Heart right ventricle (tissue), 16 donors: ENCODE measurements at regions not wholly inside any gene's neighbourhood (a gene's known extent, or its start where the extent isn't known, plus 50 kb on each side); places are given as distances from the start of the nearest gene placed in this dataset.

Experiments used
- ATAC-seq, 8 donors: fragments of 200-7000 bp; cut with Tn5 transposase; one replicate each; pipeline ENCODE4 v1.9.1; 2020; ENCODE audit warnings: mild to moderate bottlenecking in 8 of 8, moderate library complexity in 8 of 8, moderate number of reproducible peaks in 1 of 8
- DNase-seq, 2 donors: peaks; one replicate each; pipeline ENCODE4 v3.0.0-alpha.2; 2020
- H3K27ac ChIP-seq, 10 donors: fragments of 200-600 bp; sonication (generic) in 2 of 10; one replicate each; pipeline versions ENCODE4 v1.5.0 to v1.8.0; 2020 to 2022; ENCODE audit warnings: mild to moderate bottlenecking in 3 of 10
- H3K27me3 ChIP-seq, 7 donors: fragments of 200-600 bp; one replicate each; pipeline ENCODE4 v1.8.0; 2021 to 2022; ENCODE audit warnings: mild to moderate bottlenecking in 2 of 7
- H3K36me3 ChIP-seq, 9 donors: fragments of 200-600 bp; sonication (generic) in 1 of 9; one replicate each; pipeline versions ENCODE4 v1.5.0 to v1.8.0; 2020 to 2022; ENCODE audit warnings: mild to moderate bottlenecking in 2 of 9
- H3K4me1 ChIP-seq, 9 donors: fragments of 200-600 bp; sonication (generic) in 1 of 9; one replicate each; pipeline versions ENCODE4 v1.5.0 to v1.8.0; 2020 to 2022; ENCODE audit warnings: mild to moderate bottlenecking in 4 of 9
- H3K4me3 ChIP-seq, 10 donors: fragments of 200-600 bp; sonication (generic) in 2 of 10; one replicate each; pipeline versions ENCODE4 v1.5.0 to v1.8.0; 2020 to 2022; ENCODE audit warnings: mild to moderate bottlenecking in 7 of 10, moderate library complexity in 2 of 10
- H3K9me3 ChIP-seq, 11 donors: fragments of 200-600 bp in 10 of 11; sonication (generic) in 2 of 11; one replicate each; pipeline versions ENCODE4 v1.5.0 to v1.8.0; 2013 to 2022; ENCODE audit warnings: mild to moderate bottlenecking in 2 of 11, control low read depth in 1 of 11, moderate library complexity in 1 of 11
- WGBS, 2 donors: extraction: QIAGEN DNeasy Blood & Tissue Kit; methylation state at CpG; one replicate each; pipeline ENCODE4 v1.1.7; 2013; ENCODE audit warnings: inconsistent platforms in 1 of 2; 5-methylcytosine and 5-hydroxymethylcytosine counted together
- intact Hi-C, 10 donors: fragments of 100-400 bp; cut with DNase I; formaldehyde crosslinking; loops; one replicate each; pipeline versions ENCODE4 v1.11.1 to v1.14.2; 2022
- TF ChIP-seq, protein P1 (sequence below), 9 donors: fragments of 200-600 bp; sonication (generic) in 2 of 9; IDR thresholded peaks; one replicate each; pipeline versions ENCODE4 v1.5.0 to v1.8.0; 2021 to 2022; ENCODE audit warnings: antibody characterized with exemption in 9 of 9, mild to moderate bottlenecking in 5 of 9, moderate library complexity in 1 of 9
- donor health status: Arrhythmogenic right ventricular cardiomyopathy.
- donor health status: ischemic (EF 13 %, LVEDD 7.1; RV severe dilation, severe dysfunction).
- donor health status: healthy with polysubstance abuse.
- donor health status: DM: no; HTN: yes; CAD: no.
- donor health status: DM: no; HTN: no; CAD: no.
- donor health status: ischemic (EF 25% LVEDD 6.9; RV normal size, moderate dysfunction).
- donor health status: ischemic (EF 25% LVEDD 5.7; RV mildly dilated, moderate dysfunction).
- donor health status: healthy.
- donor health status: DM: yes; HTN: yes; CAD: no.
- donor health status: Ischemic cardiomyopathy.
- donor health status: ischemic (EF 35%, LVEDD 5.7; RV mildly dilated, moderate dysfunction).
- donor health status: nonischemic (EF 11% LVEDD 7.7; RV severe dilation, severe dysfunction).
- donor health status: DM: yes; HTN: yes; CAD: no.
- donor health status: PGD.
- donor health status: ischemic (EF 29% LVEDD 5.4; RV normal size, mild dysfunction).
- donor health status: nonischemic (EF 23%, LVEDD 6.1; RV moderate dilation, normal function).

GRCh38 chr9:89548071-89548638, 50.2 kb upstream of the SEMA4D start:
- intact Hi-C loops, result loop anchor here in 8 of 10 donors (2.0 to 10.0 kb wide), 9 partner anchors 103 to 231 kb away; partner anchors contain the start of gene SECISBP2 (in 3 of the 8)
- Histone ChIP-seq H3K36me3 (no peaks in the 10 kb centered on the region), H3K4me3 (no peak overlapping the region), H3K4me1 (peaks cover 0 to 22% (median 0%) of the 10 kb centered on the region in 9 donors), H3K9me3 (peaks cover 0 to 27% (median 6%) of the 10 kb centered on the region in 11 donors), H3K27ac (no peak overlapping the region), H3K27me3 (no peaks in the 10 kb centered on the region)
- TF ChIP-seq, protein P1, sequence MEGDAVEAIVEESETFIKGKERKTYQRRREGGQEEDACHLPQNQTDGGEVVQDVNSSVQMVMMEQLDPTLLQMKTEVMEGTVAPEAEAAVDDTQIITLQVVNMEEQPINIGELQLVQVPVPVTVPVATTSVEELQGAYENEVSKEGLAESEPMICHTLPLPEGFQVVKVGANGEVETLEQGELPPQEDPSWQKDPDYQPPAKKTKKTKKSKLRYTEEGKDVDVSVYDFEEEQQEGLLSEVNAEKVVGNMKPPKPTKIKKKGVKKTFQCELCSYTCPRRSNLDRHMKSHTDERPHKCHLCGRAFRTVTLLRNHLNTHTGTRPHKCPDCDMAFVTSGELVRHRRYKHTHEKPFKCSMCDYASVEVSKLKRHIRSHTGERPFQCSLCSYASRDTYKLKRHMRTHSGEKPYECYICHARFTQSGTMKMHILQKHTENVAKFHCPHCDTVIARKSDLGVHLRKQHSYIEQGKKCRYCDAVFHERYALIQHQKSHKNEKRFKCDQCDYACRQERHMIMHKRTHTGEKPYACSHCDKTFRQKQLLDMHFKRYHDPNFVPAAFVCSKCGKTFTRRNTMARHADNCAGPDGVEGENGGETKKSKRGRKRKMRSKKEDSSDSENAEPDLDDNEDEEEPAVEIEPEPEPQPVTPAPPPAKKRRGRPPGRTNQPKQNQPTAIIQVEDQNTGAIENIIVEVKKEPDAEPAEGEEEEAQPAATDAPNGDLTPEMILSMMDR (IDR thresholded peaks at IDR 0.05), result no peak
- no peak for DNase-seq
- 83 to 89% methylated on average over 9 of the region's 9 CpGs for WGBS, 2 donors
- no peak for ATAC-seq
